Fibroblast of lung (primary cell): ENCODE measurements at regions not wholly inside any gene's neighbourhood (a gene's known extent, or its start where the extent isn't known, plus 50 kb on each side); places are given as distances from the start of the nearest gene placed in this dataset.

Experiments
- DNase-seq, 2 donors: peaks; one replicate each; pipeline versions ENCODE4 v3.0.0 to v3.0.0-alpha.2; 2010; ENCODE audit warnings: low read depth in 2 of 2
- H2AFZ ChIP-seq: 2 replicates; pipeline ENCODE4 v1.5.1; 2012; ENCODE audit warnings: low read length, control low read depth, inconsistent platforms
- H3K27ac ChIP-seq: 2 replicates; pipeline ENCODE4 v1.5.1; 2011; ENCODE audit warnings: low read length, control low read depth; ENCODE audit not compliant: insufficient read depth
- H3K27me3 ChIP-seq: 2 replicates; pipeline ENCODE4 v1.5.1; 2011; ENCODE audit warnings: mild to moderate bottlenecking, low read length; ENCODE audit not compliant: control insufficient read depth, insufficient read depth
- H3K36me3 ChIP-seq: 2 replicates; pipeline ENCODE4 v1.5.1; 2011; ENCODE audit warnings: low read length; ENCODE audit not compliant: control insufficient read depth, insufficient read depth
- H3K4me1 ChIP-seq: 2 replicates; pipeline ENCODE4 v1.5.1; 2011; ENCODE audit warnings: low read length; ENCODE audit not compliant: control insufficient read depth, insufficient read depth; ENCODE audit errors: extremely low read depth
- H3K4me2 ChIP-seq: 2 replicates; pipeline ENCODE4 v1.5.1; 2011; ENCODE audit warnings: low read length, control low read depth; ENCODE audit not compliant: insufficient read depth; ENCODE audit errors: extremely low read depth
- H3K4me3 ChIP-seq, 4 experiments: fragments of 200-600 bp in 1 of 4; sonication (generic) in 1 of 4; replicated peaks in 1 of 4; 2 replicates each; pipeline ENCODE4 v1.5.1; 2011 to 2016; ENCODE audit warnings: low read length in 4 of 4, low read depth in 3 of 4, mild to moderate bottlenecking in 3 of 4, control low read depth in 2 of 4, inconsistent platforms in 1 of 4, mixed read lengths in 1 of 4; ENCODE audit not compliant: insufficient read depth in 1 of 4; ENCODE audit errors: control extremely low read depth in 1 of 4
- H3K79me2 ChIP-seq: 2 replicates; pipeline ENCODE4 v1.5.1; 2012; ENCODE audit warnings: mild to moderate bottlenecking, low read length, inconsistent platforms; ENCODE audit not compliant: control insufficient read depth, insufficient read depth
- H3K9ac ChIP-seq: 2 replicates; pipeline ENCODE4 v1.5.1; 2011; ENCODE audit warnings: mild to moderate bottlenecking, low read length, control low read depth; ENCODE audit not compliant: insufficient read depth
- H3K9me3 ChIP-seq: 2 replicates; pipeline ENCODE4 v1.5.1; 2012; ENCODE audit warnings: low read depth, low read length; ENCODE audit not compliant: control insufficient read depth, insufficient read depth
- H4K20me1 ChIP-seq: 2 replicates; pipeline ENCODE4 v1.5.1; 2011; ENCODE audit warnings: low read length; ENCODE audit not compliant: control insufficient read depth, insufficient read depth; ENCODE audit errors: extremely low read depth
- EZH2 ChIP-seq: IDR thresholded peaks from 2 replicates; pipeline ENCODE4 v1.5.1; 2012; ENCODE audit warnings: low read length, control low read depth, mild to moderate bottlenecking; ENCODE audit errors: missing control alignments
- TF ChIP-seq, protein P1 (sequence below), 2 donors: IDR thresholded peaks in 1 of 2; conservative IDR thresholded peaks in 1 of 2; 1 replicate in 1 of 2; 2 replicates in 1 of 2; pipeline ENCODE4 v1.5.1; 2011 to 2012; ENCODE audit warnings: low read length in 2 of 2, control low read depth in 1 of 2, inconsistent platforms in 1 of 2, low read depth in 1 of 2, mild to moderate bottlenecking in 1 of 2

DNA sequence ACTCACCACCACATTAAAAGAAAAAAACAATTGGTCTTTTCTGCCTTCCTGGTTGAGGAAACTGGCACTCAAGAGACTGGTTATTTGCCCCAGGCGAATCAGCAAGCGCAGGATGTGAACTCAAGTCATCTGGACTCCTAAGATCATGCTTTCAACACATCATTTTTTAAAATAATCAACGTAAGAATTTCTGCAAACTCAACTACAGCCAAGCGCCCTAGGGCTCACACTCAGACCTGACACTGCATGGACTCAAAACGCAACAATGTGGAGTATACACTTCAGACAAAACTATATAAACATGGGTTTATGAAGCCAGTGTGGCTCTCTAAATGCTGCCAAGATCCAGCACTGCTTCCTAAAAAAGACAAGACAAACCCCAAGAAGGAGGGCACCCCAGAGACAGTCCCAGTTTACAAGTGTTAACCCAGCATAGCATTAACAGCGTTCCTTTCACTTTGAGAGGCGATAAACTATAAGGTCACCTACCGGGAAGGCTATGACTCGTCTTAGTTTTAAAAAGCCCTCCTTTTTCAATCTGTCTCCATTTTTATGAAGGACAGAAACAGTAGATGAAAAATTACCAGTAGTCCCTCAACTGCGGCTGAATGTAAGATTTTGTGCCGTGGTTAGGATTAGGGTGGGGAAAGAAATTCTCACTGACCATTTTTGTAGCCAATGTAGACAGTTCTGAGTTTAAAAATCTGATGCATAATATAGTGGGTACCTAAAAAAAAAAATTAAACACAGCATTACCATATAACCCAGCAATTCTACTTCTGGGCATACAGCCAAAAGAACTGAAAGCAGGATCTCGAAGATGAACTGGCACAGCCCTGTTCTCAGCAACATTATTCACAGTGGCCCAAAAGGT lies 54.8 kb downstream of the SIPA1L2 start:
- H3K9ac ChIP-seq = no peak overlapping the region
- no peaks in the 10 kb centered on the region for H3K9me3 ChIP-seq
- no peak for TF ChIP-seq EZH2
- TF ChIP-seq, protein P1, sequence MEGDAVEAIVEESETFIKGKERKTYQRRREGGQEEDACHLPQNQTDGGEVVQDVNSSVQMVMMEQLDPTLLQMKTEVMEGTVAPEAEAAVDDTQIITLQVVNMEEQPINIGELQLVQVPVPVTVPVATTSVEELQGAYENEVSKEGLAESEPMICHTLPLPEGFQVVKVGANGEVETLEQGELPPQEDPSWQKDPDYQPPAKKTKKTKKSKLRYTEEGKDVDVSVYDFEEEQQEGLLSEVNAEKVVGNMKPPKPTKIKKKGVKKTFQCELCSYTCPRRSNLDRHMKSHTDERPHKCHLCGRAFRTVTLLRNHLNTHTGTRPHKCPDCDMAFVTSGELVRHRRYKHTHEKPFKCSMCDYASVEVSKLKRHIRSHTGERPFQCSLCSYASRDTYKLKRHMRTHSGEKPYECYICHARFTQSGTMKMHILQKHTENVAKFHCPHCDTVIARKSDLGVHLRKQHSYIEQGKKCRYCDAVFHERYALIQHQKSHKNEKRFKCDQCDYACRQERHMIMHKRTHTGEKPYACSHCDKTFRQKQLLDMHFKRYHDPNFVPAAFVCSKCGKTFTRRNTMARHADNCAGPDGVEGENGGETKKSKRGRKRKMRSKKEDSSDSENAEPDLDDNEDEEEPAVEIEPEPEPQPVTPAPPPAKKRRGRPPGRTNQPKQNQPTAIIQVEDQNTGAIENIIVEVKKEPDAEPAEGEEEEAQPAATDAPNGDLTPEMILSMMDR (conservative IDR thresholded peaks at IDR 0.05 in 1 of 2, IDR thresholded peaks at IDR 0.05 in 1 of 2; ENCODE audit: low read depth in 1 of 2, low read length in 2 of 2) = no peak
- H3K4me1 ChIP-seq = no peaks in the 10 kb centered on the region
- peak overlapping the region in 1 of 4 experiments; percentile 9 for H3K4me3 ChIP-seq
- no peak overlapping the region for H3K27ac ChIP-seq
- no peaks in the 10 kb centered on the region for H3K79me2 ChIP-seq
- H2AFZ ChIP-seq = no peak overlapping the region
- no peaks in the 10 kb centered on the region for H3K27me3 ChIP-seq
- no peaks in the 10 kb centered on the region for H3K36me3 ChIP-seq
- no peaks in the 10 kb centered on the region for H4K20me1 ChIP-seq
- peak; percentile 53 to 57 for DNase-seq
- no peak overlapping the region for H3K4me2 ChIP-seq

DNA sequence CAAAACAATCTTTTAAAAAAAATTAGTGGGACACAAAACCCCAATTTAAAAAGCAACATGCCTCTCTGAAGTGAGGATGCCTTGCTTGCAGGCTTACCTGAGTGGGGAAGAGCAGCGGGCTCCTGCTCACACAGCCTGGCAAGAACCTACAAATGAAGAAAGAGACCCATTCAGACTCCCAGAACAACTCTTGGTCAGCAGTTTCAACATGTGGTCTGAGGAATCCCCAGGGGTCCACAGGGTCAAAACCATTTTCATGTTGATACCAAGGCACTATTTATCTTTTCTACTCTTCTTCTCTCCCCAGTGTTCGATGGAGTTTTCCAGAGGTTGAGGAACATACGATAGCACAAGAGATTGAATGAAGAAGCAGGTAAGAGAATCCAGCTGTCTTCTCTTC lies 55.9 kb downstream of the SIPA1L2 start:
- no peak for DNase-seq
- no peaks in the 10 kb centered on the region for H3K9me3 ChIP-seq
- no peak overlapping the region for H3K9ac ChIP-seq
- H3K79me2 ChIP-seq = no peaks in the 10 kb centered on the region
- H3K27ac ChIP-seq = no peak overlapping the region
- no peaks in the 10 kb centered on the region for H4K20me1 ChIP-seq
- TF ChIP-seq EZH2 = no peak
- TF ChIP-seq, protein P1 (conservative IDR thresholded peaks at IDR 0.05 in 1 of 2, IDR thresholded peaks at IDR 0.05 in 1 of 2; ENCODE audit: low read depth in 1 of 2, low read length in 2 of 2) = no peak
- H3K27me3 ChIP-seq = no peaks in the 10 kb centered on the region
- H3K4me1 ChIP-seq = no peaks in the 10 kb centered on the region
- H3K4me2 ChIP-seq = no peak overlapping the region
- no peak overlapping the region for H2AFZ ChIP-seq
- H3K36me3 ChIP-seq = no peaks in the 10 kb centered on the region
- H3K4me3 ChIP-seq = no peak overlapping the region

DNA sequence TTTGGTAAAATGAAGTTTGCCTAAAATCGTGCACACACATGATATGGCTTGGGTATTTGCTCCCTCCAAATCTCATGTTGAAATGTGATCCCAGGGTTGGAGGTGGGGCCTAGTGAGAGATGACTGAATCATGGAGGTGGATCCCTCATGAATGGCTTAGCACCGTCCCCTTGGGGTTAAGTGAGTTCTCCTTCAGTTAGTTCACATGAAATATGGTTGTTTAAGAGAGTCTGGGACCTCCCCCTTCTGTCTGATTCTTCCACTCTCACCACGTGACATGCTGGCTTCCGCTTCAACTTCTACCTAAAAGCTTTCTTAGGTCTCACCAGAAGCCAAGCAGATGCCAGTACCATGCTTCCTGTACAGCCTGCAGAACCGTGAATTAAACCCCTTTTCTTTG lies 58.4 kb downstream of the SIPA1L2 start:
- H3K36me3 ChIP-seq = no peaks in the 10 kb centered on the region
- H3K27ac ChIP-seq = no peak overlapping the region
- no peaks in the 10 kb centered on the region for H3K9me3 ChIP-seq
- no peaks in the 10 kb centered on the region for H3K4me1 ChIP-seq
- no peak overlapping the region for H3K4me3 ChIP-seq
- no peaks in the 10 kb centered on the region for H3K27me3 ChIP-seq
- H3K4me2 ChIP-seq = no peak overlapping the region
- no peaks in the 10 kb centered on the region for H4K20me1 ChIP-seq
- no peak overlapping the region for H3K9ac ChIP-seq
- DNase-seq = peak; percentile 21 to 42
- no peaks in the 10 kb centered on the region for H3K79me2 ChIP-seq
- H2AFZ ChIP-seq = no peak overlapping the region
- no peak for TF ChIP-seq EZH2
